Osteocyte (in vitro differentiated cells): ENCODE measurements at regions not wholly inside any gene's neighbourhood (a gene's known extent, or its start where the extent isn't known, plus 50 kb on each side); places are given as distances from the start of the nearest gene placed in this dataset.

ENCODE experiments used
- DNase-seq: peaks from one replicate; pipeline ENCODE4 v3.0.0; 2021; ENCODE audit warnings: mixed read lengths; ENCODE audit not compliant: unreplicated experiment; ENCODE audit errors: extremely low spot score
- H3K27ac Mint-ChIP-seq: one replicate; pipeline ENCODE4 v1.8.0; 2021; ENCODE audit warnings: mild to moderate bottlenecking, mixed read lengths; ENCODE audit not compliant: unreplicated experiment
- H3K27me3 Mint-ChIP-seq: one replicate; pipeline ENCODE4 v1.8.0; 2021; ENCODE audit warnings: mixed read lengths; ENCODE audit not compliant: unreplicated experiment
- H3K36me3 Mint-ChIP-seq: one replicate; pipeline ENCODE4 v1.8.0; 2021; ENCODE audit warnings: mixed read lengths; ENCODE audit not compliant: unreplicated experiment
- H3K4me1 Mint-ChIP-seq: one replicate; pipeline ENCODE4 v1.8.0; 2021; ENCODE audit warnings: mixed read lengths; ENCODE audit not compliant: unreplicated experiment
- H3K4me3 Mint-ChIP-seq: one replicate; pipeline ENCODE4 v1.8.0; 2021; ENCODE audit warnings: mild to moderate bottlenecking, moderate library complexity, mixed read lengths; ENCODE audit not compliant: unreplicated experiment
- H3K9me3 Mint-ChIP-seq: one replicate; pipeline ENCODE4 v1.8.0; 2021; ENCODE audit warnings: mixed read lengths; ENCODE audit not compliant: unreplicated experiment
- TF ChIP-seq, protein P1 (sequence below): fragments of 200-600 bp; sonication (generic); IDR thresholded peaks from 2 replicates; pipeline ENCODE4 v1.5.0; 2021; ENCODE audit warnings: antibody characterized with exemption, mild to moderate bottlenecking, moderate library complexity

DNA sequence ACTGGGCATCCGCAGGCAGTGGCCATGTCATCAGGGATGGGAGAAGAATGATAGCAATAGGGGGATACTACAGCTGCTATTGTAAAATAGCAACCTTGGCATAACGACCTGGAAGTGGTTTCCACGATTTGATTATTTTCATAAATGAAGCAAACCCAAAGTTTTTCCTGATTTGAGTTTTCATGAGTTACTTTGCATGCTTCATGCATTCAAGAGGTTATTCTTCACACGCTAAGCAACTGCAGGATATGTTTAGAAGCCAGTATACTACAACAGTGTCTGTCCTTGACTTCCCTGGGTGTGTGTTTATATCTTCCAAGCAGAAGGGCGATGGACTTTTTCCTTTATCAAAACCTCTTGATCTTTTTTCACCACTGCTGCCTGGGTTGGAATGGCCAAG, 281.1 kb upstream of the DUSP10 start:
- no peaks in the 10 kb centered on the region for H3K9me3 Mint-ChIP-seq
- DNase-seq, result no peak
- no peak overlapping the region for H3K27ac Mint-ChIP-seq
- peaks cover 25% of the 10 kb centered on the region for H3K27me3 Mint-ChIP-seq
- TF ChIP-seq, protein P1, sequence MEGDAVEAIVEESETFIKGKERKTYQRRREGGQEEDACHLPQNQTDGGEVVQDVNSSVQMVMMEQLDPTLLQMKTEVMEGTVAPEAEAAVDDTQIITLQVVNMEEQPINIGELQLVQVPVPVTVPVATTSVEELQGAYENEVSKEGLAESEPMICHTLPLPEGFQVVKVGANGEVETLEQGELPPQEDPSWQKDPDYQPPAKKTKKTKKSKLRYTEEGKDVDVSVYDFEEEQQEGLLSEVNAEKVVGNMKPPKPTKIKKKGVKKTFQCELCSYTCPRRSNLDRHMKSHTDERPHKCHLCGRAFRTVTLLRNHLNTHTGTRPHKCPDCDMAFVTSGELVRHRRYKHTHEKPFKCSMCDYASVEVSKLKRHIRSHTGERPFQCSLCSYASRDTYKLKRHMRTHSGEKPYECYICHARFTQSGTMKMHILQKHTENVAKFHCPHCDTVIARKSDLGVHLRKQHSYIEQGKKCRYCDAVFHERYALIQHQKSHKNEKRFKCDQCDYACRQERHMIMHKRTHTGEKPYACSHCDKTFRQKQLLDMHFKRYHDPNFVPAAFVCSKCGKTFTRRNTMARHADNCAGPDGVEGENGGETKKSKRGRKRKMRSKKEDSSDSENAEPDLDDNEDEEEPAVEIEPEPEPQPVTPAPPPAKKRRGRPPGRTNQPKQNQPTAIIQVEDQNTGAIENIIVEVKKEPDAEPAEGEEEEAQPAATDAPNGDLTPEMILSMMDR, result no peak
- H3K4me1 Mint-ChIP-seq, result no peaks in the 10 kb centered on the region
- H3K36me3 Mint-ChIP-seq, result no peaks in the 10 kb centered on the region
- no peak overlapping the region for H3K4me3 Mint-ChIP-seq

DNA sequence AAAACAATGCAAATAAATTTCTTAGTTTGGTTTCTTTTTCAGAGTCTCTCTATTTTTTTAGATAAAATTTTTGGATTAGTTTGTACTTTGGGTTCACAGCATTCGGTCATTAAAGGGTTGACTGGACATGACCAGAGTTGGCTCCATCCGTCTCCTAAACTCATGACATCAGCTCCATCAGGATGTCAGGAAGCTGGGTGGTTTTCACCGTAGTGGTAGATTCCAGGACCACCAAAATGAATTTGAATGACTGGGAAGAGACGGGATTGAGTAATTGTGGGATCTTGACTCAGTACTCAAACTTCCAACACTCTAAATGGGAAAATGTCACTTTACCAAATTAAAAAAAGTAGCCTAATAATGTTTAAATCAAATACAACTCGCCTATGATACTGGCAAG, 279.2 kb upstream of the DUSP10 start:
- H3K9me3 Mint-ChIP-seq, result no peaks in the 10 kb centered on the region
- TF ChIP-seq, protein P1, result no peak
- no peak for DNase-seq

DNA sequence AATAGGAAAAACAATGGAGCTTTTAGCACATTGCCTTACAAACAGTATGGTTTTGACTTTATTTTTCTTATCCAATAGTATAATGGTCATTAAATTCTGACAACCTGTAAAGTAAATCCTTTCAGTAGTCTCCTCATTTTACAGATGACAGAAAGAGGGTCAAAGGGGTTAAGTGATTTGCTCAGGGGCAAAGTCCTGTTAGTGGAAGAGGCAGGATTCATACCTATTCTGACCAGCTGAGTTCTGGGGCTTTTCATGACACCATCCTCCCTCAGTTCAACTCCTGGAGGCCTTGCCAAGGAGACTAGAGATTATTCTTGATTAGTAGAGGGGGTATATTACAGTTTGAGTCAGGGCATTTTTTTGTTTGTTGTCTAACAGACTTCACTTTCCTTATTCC, 278.7 kb upstream of the DUSP10 start:
- no peak for DNase-seq
- Mint-ChIP-seq H3K27ac (no peak overlapping the region), H3K36me3 (no peaks in the 10 kb centered on the region), H3K27me3 (peaks cover 19% of the 10 kb centered on the region), H3K9me3 (no peaks in the 10 kb centered on the region), H3K4me3 (no peak overlapping the region), H3K4me1 (no peaks in the 10 kb centered on the region)
- TF ChIP-seq, protein P1, result no peak

More for the DNA sequence above, 279.2 kb upstream of the DUSP10 start:
- Mint-ChIP-seq H3K36me3 (no peaks in the 10 kb centered on the region), H3K4me3 (no peak overlapping the region), H3K27me3 (peaks cover 20% of the 10 kb centered on the region), H3K27ac (no peak overlapping the region), H3K4me1 (no peaks in the 10 kb centered on the region)

DNA sequence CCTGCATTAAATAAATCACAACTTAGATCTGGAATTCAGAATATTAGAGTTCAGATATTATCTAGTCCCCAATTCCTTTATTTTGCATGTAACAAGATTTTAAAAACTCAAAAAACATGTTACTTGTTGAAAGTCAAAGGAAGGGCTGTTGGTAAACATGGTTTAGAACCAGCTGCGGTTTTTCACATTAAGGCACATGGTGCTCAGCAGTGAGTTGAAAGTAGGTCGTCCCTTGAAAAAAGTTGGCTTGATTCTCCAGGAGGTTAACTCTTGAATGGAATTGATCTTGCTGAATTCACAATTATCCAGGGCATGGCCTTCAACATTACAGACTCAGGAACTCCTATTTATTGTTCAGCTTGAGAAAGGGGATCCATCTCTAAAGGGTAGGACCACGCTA, 277.1 kb upstream of the DUSP10 start:
- TF ChIP-seq, protein P1, result no peak
- Mint-ChIP-seq H3K4me1 (no peaks in the 10 kb centered on the region), H3K27me3 (peaks cover 26% of the 10 kb centered on the region), H3K4me3 (no peak overlapping the region), H3K9me3 (no peaks in the 10 kb centered on the region), H3K27ac (no peak overlapping the region), H3K36me3 (no peaks in the 10 kb centered on the region)
- no peak for DNase-seq

DNA sequence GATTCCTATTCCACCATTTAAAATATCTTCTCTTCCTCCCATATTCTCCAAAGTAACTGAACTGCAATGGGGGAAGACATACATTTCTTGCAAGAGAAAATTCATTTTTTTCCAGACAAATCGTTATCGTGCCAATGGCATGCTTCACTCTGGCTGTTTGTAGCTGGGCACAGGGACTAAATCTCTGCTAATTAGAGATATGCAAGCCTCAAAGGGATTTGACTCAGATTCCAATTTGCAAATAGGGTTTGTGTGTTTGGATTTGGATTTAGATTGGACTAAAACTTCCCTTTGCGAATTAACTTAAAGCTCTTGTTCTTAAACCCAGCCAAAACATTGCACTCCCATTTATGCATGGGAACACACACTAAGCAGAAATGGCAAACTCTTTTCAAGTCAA, 276.2 kb upstream of the DUSP10 start:
- Mint-ChIP-seq H3K4me3 (no peak overlapping the region), H3K27ac (no peak overlapping the region), H3K9me3 (no peaks in the 10 kb centered on the region), H3K27me3 (peaks cover 35% of the 10 kb centered on the region), H3K36me3 (no peaks in the 10 kb centered on the region), H3K4me1 (no peaks in the 10 kb centered on the region)
- TF ChIP-seq, protein P1, result no peak
- no peak for DNase-seq
